ENCODE measurements at regions not wholly inside any gene's neighbourhood (a gene's known extent, or its start where the extent isn't known, plus 50 kb on each side); places are given as distances from the start of the nearest gene placed in this dataset.
"Not testable (repeated sequence)": the region's sequence is repeated elsewhere in the genome, so short reads cannot be mapped to it uniquely, and the experiment has no call there.

GRCh38 chr2:87128761-87129553 lies 107.3 kb upstream of the PLGLB1 start:
- CTCF ChIA-PET; BruUV-seq (replicated peaks); H3K27me3 ChIP-seq (ENCODE audit: insufficient read depth, low read length); H4K20me1 ChIP-seq (ENCODE audit: insufficient read depth); intact Hi-C loops (cut with micrococcal nuclease); H3K9me3 ChIP-seq (ENCODE audit: control insufficient read depth in 1 of 2, insufficient read depth in 1 of 2, low read depth in 1 of 2, low read length in 2 of 2); H3K36me3 ChIP-seq (ENCODE audit: control insufficient read depth in 1 of 2, insufficient read depth in 2 of 2, low read length in 2 of 2); H3K4me2 ChIP-seq (ENCODE audit: low read length); H3K79me2 ChIP-seq (ENCODE audit: insufficient read depth, low read length); H2AFZ ChIP-seq (ENCODE audit: low read depth, low read length, poor library complexity, severe bottlenecking); H3K4me1 ChIP-seq (ENCODE audit: control insufficient read depth in 1 of 2, insufficient read depth in 2 of 2, low read length in 2 of 2); ATAC-seq; H3K27ac ChIP-seq (ENCODE audit: low read depth, low read length); POLR2A ChIA-PET; DNase-seq (ENCODE audit: low read depth, low spot score); RAD21 ChIA-PET (ENCODE audit: low non-redundant PET in 1 of 2, low total read pairs in 2 of 2, uncharacterized antibody in 2 of 2, unreplicated experiment in 2 of 2); H3K4me3 ChIP-seq (replicated peaks in 1 of 2; ENCODE audit: low read depth in 1 of 2, low read length in 2 of 2); H3K9me2 ChIP-seq (ENCODE audit: insufficient read depth); H3K9ac ChIP-seq (ENCODE audit: low read length): not testable (repeated sequence)

GRCh38 chr2:87132577-87132976 lies 110.9 kb upstream of the PLGLB1 start:
- ATAC-seq; H3K4me1 ChIP-seq (ENCODE audit: control insufficient read depth in 1 of 2, insufficient read depth in 2 of 2, low read length in 2 of 2); RAD21 ChIA-PET (ENCODE audit: low non-redundant PET in 1 of 2, low total read pairs in 2 of 2, uncharacterized antibody in 2 of 2, unreplicated experiment in 2 of 2); CTCF ChIA-PET; H2AFZ ChIP-seq (ENCODE audit: low read depth, low read length, poor library complexity, severe bottlenecking); H4K20me1 ChIP-seq (ENCODE audit: insufficient read depth); POLR2A ChIA-PET; H3K9ac ChIP-seq (ENCODE audit: low read length); H3K4me2 ChIP-seq (ENCODE audit: low read length); H3K9me2 ChIP-seq (ENCODE audit: insufficient read depth); H3K36me3 ChIP-seq (ENCODE audit: control insufficient read depth in 1 of 2, insufficient read depth in 2 of 2, low read length in 2 of 2); BruUV-seq (replicated peaks); H3K4me3 ChIP-seq (replicated peaks in 1 of 2; ENCODE audit: low read depth in 1 of 2, low read length in 2 of 2); H3K79me2 ChIP-seq (ENCODE audit: insufficient read depth, low read length); H3K9me3 ChIP-seq (ENCODE audit: control insufficient read depth in 1 of 2, insufficient read depth in 1 of 2, low read depth in 1 of 2, low read length in 2 of 2); intact Hi-C loops (cut with micrococcal nuclease); DNase-seq (ENCODE audit: low read depth, low spot score); H3K27me3 ChIP-seq (ENCODE audit: insufficient read depth, low read length); H3K27ac ChIP-seq (ENCODE audit: low read depth, low read length): not testable (repeated sequence)

- BruUV-seq (replicated peaks); H3K4me3 ChIP-seq (replicated peaks in 1 of 2; ENCODE audit: low read depth in 1 of 2, low read length in 2 of 2); H3K9me2 ChIP-seq (ENCODE audit: insufficient read depth); POLR2A ChIA-PET; H3K4me2 ChIP-seq (ENCODE audit: low read length); H3K36me3 ChIP-seq (ENCODE audit: control insufficient read depth in 1 of 2, insufficient read depth in 2 of 2, low read length in 2 of 2); H3K4me1 ChIP-seq (ENCODE audit: control insufficient read depth in 1 of 2, insufficient read depth in 2 of 2, low read length in 2 of 2); DNase-seq (ENCODE audit: low read depth, low spot score); H3K27ac ChIP-seq (ENCODE audit: low read depth, low read length); CTCF ChIA-PET; RAD21 ChIA-PET (ENCODE audit: low non-redundant PET in 1 of 2, low total read pairs in 2 of 2, uncharacterized antibody in 2 of 2, unreplicated experiment in 2 of 2); H3K27me3 ChIP-seq (ENCODE audit: insufficient read depth, low read length); H3K9me3 ChIP-seq (ENCODE audit: control insufficient read depth in 1 of 2, insufficient read depth in 1 of 2, low read depth in 1 of 2, low read length in 2 of 2); H3K9ac ChIP-seq (ENCODE audit: low read length); H4K20me1 ChIP-seq (ENCODE audit: insufficient read depth); intact Hi-C loops (cut with micrococcal nuclease); H3K79me2 ChIP-seq (ENCODE audit: insufficient read depth, low read length); H2AFZ ChIP-seq (ENCODE audit: low read depth, low read length, poor library complexity, severe bottlenecking): not testable (repeated sequence)
- peak; percentile 89 for ATAC-seq
These were observed 130.3 kb upstream of the PLGLB1 start for GRCh38 chr2:87151835-87152493.

GRCh38 chr2:87174454-87174853 lies 152.8 kb upstream of the PLGLB1 start:
- CTCF ChIA-PET; RAD21 ChIA-PET (ENCODE audit: low non-redundant PET in 1 of 2, low total read pairs in 2 of 2, uncharacterized antibody in 2 of 2, unreplicated experiment in 2 of 2); H4K20me1 ChIP-seq (ENCODE audit: insufficient read depth); BruUV-seq (replicated peaks); H3K27ac ChIP-seq (ENCODE audit: low read depth, low read length); H3K4me2 ChIP-seq (ENCODE audit: low read length); H3K9me2 ChIP-seq (ENCODE audit: insufficient read depth); DNase-seq (ENCODE audit: low read depth, low spot score); H2AFZ ChIP-seq (ENCODE audit: low read depth, low read length, poor library complexity, severe bottlenecking); H3K4me3 ChIP-seq (replicated peaks in 1 of 2; ENCODE audit: low read depth in 1 of 2, low read length in 2 of 2); H3K27me3 ChIP-seq (ENCODE audit: insufficient read depth, low read length); H3K9me3 ChIP-seq (ENCODE audit: control insufficient read depth in 1 of 2, insufficient read depth in 1 of 2, low read depth in 1 of 2, low read length in 2 of 2); H3K79me2 ChIP-seq (ENCODE audit: insufficient read depth, low read length); intact Hi-C loops (cut with micrococcal nuclease); H3K36me3 ChIP-seq (ENCODE audit: control insufficient read depth in 1 of 2, insufficient read depth in 2 of 2, low read length in 2 of 2); H3K4me1 ChIP-seq (ENCODE audit: control insufficient read depth in 1 of 2, insufficient read depth in 2 of 2, low read length in 2 of 2); H3K9ac ChIP-seq (ENCODE audit: low read length); ATAC-seq; POLR2A ChIA-PET: not testable (repeated sequence)
